Smooth muscle cell (in vitro differentiated cells): ENCODE measurements at regions not wholly inside any gene's neighbourhood (a gene's known extent, or its start where the extent isn't known, plus 50 kb on each side); places are given as distances from the start of the nearest gene placed in this dataset.
"Not testable (repeated sequence)": the region's sequence is repeated elsewhere in the genome, so short reads cannot be mapped to it uniquely, and the experiment has no call there.

Source experiments
- DNase-seq: peaks from one replicate; lab custom pipeline; 2025; ENCODE audit not compliant: unreplicated experiment; lab: John Stamatoyannopoulos, UW
- H2AFZ ChIP-seq: fragments of 200-600 bp; sonication (generic); 2 replicates; pipeline ENCODE4 v1.6.0; 2016; ENCODE audit warnings: antibody characterized with exemption, low read depth, mild to moderate bottlenecking
- H3F3A ChIP-seq: fragments of 200-600 bp; sonication (generic); 2 replicates; pipeline ENCODE4 v1.6.0; 2017; ENCODE audit warnings: antibody characterized with exemption, low read depth
- H3K27ac ChIP-seq: fragments of 200-600 bp; sonication (generic); 2 replicates; pipeline ENCODE4 v1.5.1; 2016; ENCODE audit warnings: low read depth, mild to moderate bottlenecking
- H3K27me3 ChIP-seq: fragments of 200-600 bp; sonication (generic); 2 replicates; pipeline ENCODE4 v1.6.1; 2016; ENCODE audit warnings: low read depth, mild to moderate bottlenecking
- H3K36me3 ChIP-seq: fragments of 200-600 bp; sonication (generic); 2 replicates; pipeline ENCODE4 v1.5.1; 2016; ENCODE audit warnings: low read depth
- H3K4me1 ChIP-seq: fragments of 200-600 bp; sonication (generic); 2 replicates; pipeline ENCODE4 v1.5.1; 2016; ENCODE audit warnings: low read depth
- H3K4me2 ChIP-seq: fragments of 200-600 bp; sonication (generic); 2 replicates; pipeline ENCODE4 v1.6.0; 2016; ENCODE audit warnings: mild to moderate bottlenecking
- H3K4me3 ChIP-seq: fragments of 200-600 bp; sonication (generic); 2 replicates; pipeline ENCODE4 v1.5.1; 2016; ENCODE audit warnings: mild to moderate bottlenecking
- H3K79me2 ChIP-seq: fragments of 200-600 bp; sonication (generic); 2 replicates; pipeline ENCODE4 v1.6.0; 2016; ENCODE audit warnings: low read depth, mild to moderate bottlenecking
- H3K9ac ChIP-seq: fragments of 200-600 bp; sonication (generic); 2 replicates; pipeline ENCODE4 v1.6.0; 2016; ENCODE audit warnings: low read depth
- H3K9me3 ChIP-seq: fragments of 200-600 bp; sonication (generic); replicated peaks from 2 replicates; pipeline ENCODE4 v1.5.1; 2016; ENCODE audit warnings: low read depth
- H4K20me1 ChIP-seq: fragments of 200-600 bp; sonication (generic); 2 replicates; pipeline ENCODE4 v1.6.0; 2016; ENCODE audit warnings: low read depth
- CTCF ChIP-seq: fragments of 200-600 bp; sonication (generic); IDR thresholded peaks from 2 replicates; pipeline ENCODE4 v1.5.1; 2017; ENCODE audit warnings: borderline replicate concordance, mild to moderate bottlenecking, antibody characterized with exemption; ENCODE audit not compliant: insufficient read depth, poor library complexity, severe bottlenecking
- WGBS: methylation state at CpG from one replicate; pipeline ENCODE4 v1.1.7; 2016; ENCODE audit warnings: low lambda C conversion rate; 5-methylcytosine and 5-hydroxymethylcytosine counted together

GRCh38 chrX:71822314-71822713, 59.2 kb downstream of the CXorf49B start:
- not testable (repeated sequence) for H3K27me3 ChIP-seq, H3K4me1 ChIP-seq, H3K9ac ChIP-seq, H3K79me2 ChIP-seq, H4K20me1 ChIP-seq, H3K36me3 ChIP-seq, H3K4me2 ChIP-seq, H3K27ac ChIP-seq, H3K9me3 ChIP-seq, DNase-seq, H3F3A ChIP-seq, H2AFZ ChIP-seq, H3K4me3 ChIP-seq
- WGBS = 67% methylated on average over 4 of the region's 4 CpGs

- Histone ChIP-seq H4K20me1 (no peaks in the 10 kb centered on the region), H3K27ac (no peak overlapping the region), H2AFZ (no peak overlapping the region), H3K36me3 (no peaks in the 10 kb centered on the region), H3K27me3 (no peaks in the 10 kb centered on the region), H3K9ac (no peak overlapping the region), H3K4me3 (no peak overlapping the region), H3K9me3 (no peaks in the 10 kb centered on the region), H3F3A (no peaks in the 10 kb centered on the region), H3K4me1 (no peaks in the 10 kb centered on the region), H3K4me2 (no peak overlapping the region), H3K79me2 (no peaks in the 10 kb centered on the region)
- no peak for TF ChIP-seq CTCF
- DNase-seq = no peak
- 83% methylated on average over 12 of the region's 12 CpGs for WGBS
Measured at GRCh38 chrX:71823391-71824057, 60.4 kb downstream of the CXorf49B start.

- Histone ChIP-seq H3K27me3 (no peaks in the 10 kb centered on the region), H3K9ac (no peak overlapping the region), H4K20me1 (no peaks in the 10 kb centered on the region), H3K4me2 (no peak overlapping the region), H3K27ac (no peak overlapping the region), H3K4me3 (no peak overlapping the region), H3K36me3 (no peaks in the 10 kb centered on the region), H3K4me1 (no peaks in the 10 kb centered on the region), H3K9me3 (no peaks in the 10 kb centered on the region), H2AFZ (no peak overlapping the region), H3F3A (no peaks in the 10 kb centered on the region), H3K79me2 (no peaks in the 10 kb centered on the region)
- DNase-seq = no peak
- no peak for TF ChIP-seq CTCF
- WGBS = 80% methylated on average over 6 of the region's 6 CpGs
Measured at GRCh38 chrX:71828086-71828485, 64.9 kb downstream of the CXorf49B start.

- H3F3A ChIP-seq, H3K4me1 ChIP-seq, H3K27ac ChIP-seq, H3K36me3 ChIP-seq, H3K4me2 ChIP-seq, H2AFZ ChIP-seq, DNase-seq, H3K4me3 ChIP-seq, H3K9ac ChIP-seq, H3K27me3 ChIP-seq, H4K20me1 ChIP-seq, H3K9me3 ChIP-seq, H3K79me2 ChIP-seq: not testable (repeated sequence)
- 69% methylated on average over 4 of the region's 4 CpGs for WGBS
Measured at GRCh38 chrX:71838092-71838491, 72.6 kb upstream of the NHSL2 start.

- Histone ChIP-seq H3K4me2 (no peak overlapping the region), H2AFZ (no peak overlapping the region), H3K27me3 (no peaks in the 10 kb centered on the region), H3K4me3 (no peak overlapping the region), H3K79me2 (no peaks in the 10 kb centered on the region), H3K27ac (peak overlapping the region; percentile 49), H3F3A (no peaks in the 10 kb centered on the region), H3K9ac (no peak overlapping the region), H3K4me1 (no peaks in the 10 kb centered on the region), H4K20me1 (no peaks in the 10 kb centered on the region), H3K36me3 (no peaks in the 10 kb centered on the region), H3K9me3 (no peaks in the 10 kb centered on the region)
- TF ChIP-seq CTCF = no peak
- WGBS = 33% methylated on average over 1 of the region's 1 CpG
- no peak for DNase-seq
Measured at GRCh38 chrX:71846429-71846828, 64.2 kb upstream of the NHSL2 start.
